Loucy (cell line): ENCODE measurements at regions not wholly inside any gene's neighbourhood (a gene's known extent, or its start where the extent isn't known, plus 50 kb on each side); places are given as distances from the start of the nearest gene placed in this dataset.

Source experiments
- H2AFZ ChIP-seq: fragments of 200-600 bp; sonication (generic); 2 replicates; pipeline ENCODE4 v1.6.0; 2016; ENCODE audit warnings: antibody characterized with exemption, mild to moderate bottlenecking, low read length, moderate library complexity
- H3F3A ChIP-seq: fragments of 200-600 bp; 2 replicates; pipeline ENCODE4 v1.6.0; 2016; ENCODE audit warnings: antibody characterized with exemption, low read depth, mild to moderate bottlenecking
- H3K27me3 ChIP-seq: fragments of 200-600 bp; sonication (generic); 2 replicates; pipeline ENCODE4 v1.6.1; 2014; ENCODE audit warnings: low read length, mild to moderate bottlenecking; ENCODE audit not compliant: insufficient read depth, poor library complexity, severe bottlenecking
- H3K36me3 ChIP-seq: fragments of 200-600 bp; sonication (generic); 2 replicates; pipeline ENCODE4 v1.6.1; 2016; ENCODE audit warnings: low read length; ENCODE audit not compliant: insufficient read depth
- H3K4me1 ChIP-seq: fragments of 200-600 bp; sonication (generic); 2 replicates; pipeline ENCODE4 v1.5.1; 2014; ENCODE audit warnings: low read length, mild to moderate bottlenecking; ENCODE audit not compliant: insufficient read depth, poor library complexity, severe bottlenecking
- H3K4me2 ChIP-seq: fragments of 200-600 bp; sonication (generic); 2 replicates; pipeline ENCODE4 v1.6.0; 2014; ENCODE audit warnings: antibody characterized with exemption, low read length, low read depth, mild to moderate bottlenecking; ENCODE audit not compliant: poor library complexity, severe bottlenecking
- H3K4me3 ChIP-seq: fragments of 200-600 bp; sonication (generic); 2 replicates; pipeline ENCODE4 v1.5.1; 2014; ENCODE audit warnings: low read length, mild to moderate bottlenecking, mixed read lengths; ENCODE audit not compliant: poor library complexity, severe bottlenecking
- H3K79me2 ChIP-seq: fragments of 200-600 bp; sonication (generic); 2 replicates; pipeline ENCODE4 v1.6.1; 2014; ENCODE audit warnings: low read length; ENCODE audit not compliant: insufficient read depth
- H3K9ac ChIP-seq: fragments of 200-600 bp; sonication (generic); 2 replicates; pipeline ENCODE4 v1.6.0; 2014; ENCODE audit warnings: mild to moderate bottlenecking, low read depth, low read length, moderate library complexity; ENCODE audit not compliant: poor library complexity, severe bottlenecking
- H3K9me2 ChIP-seq: fragments of 200-600 bp; sonication (generic); replicated peaks from 2 replicates; pipeline ENCODE4 v1.6.1; 2016; ENCODE audit warnings: low read depth, low read length, mixed read lengths
- H3K9me3 ChIP-seq: fragments of 200-600 bp; sonication (generic); 2 replicates; pipeline ENCODE4 v1.6.1; 2014; ENCODE audit warnings: mild to moderate bottlenecking, antibody characterized with exemption, low read length, low read depth; ENCODE audit not compliant: insufficient read depth
- H4K20me1 ChIP-seq: fragments of 200-600 bp; sonication (generic); 2 replicates; pipeline ENCODE4 v1.6.0; 2014; ENCODE audit warnings: antibody characterized with exemption, low read length, mild to moderate bottlenecking; ENCODE audit not compliant: insufficient read depth, poor library complexity, severe bottlenecking
- EZH2phosphoT487 ChIP-seq: fragments of 200-600 bp; IDR thresholded peaks from 2 replicates; pipeline ENCODE4 v1.6.1; 2018; ENCODE audit warnings: antibody characterized with exemption, mild to moderate bottlenecking, moderate library complexity, borderline replicate concordance
- TF ChIP-seq, protein P1 (sequence below): fragments of 200-600 bp; sonication (generic); conservative IDR thresholded peaks from 2 replicates; pipeline ENCODE4 v1.5.1; 2014; ENCODE audit warnings: mild to moderate bottlenecking, antibody characterized with exemption, low read length

DNA sequence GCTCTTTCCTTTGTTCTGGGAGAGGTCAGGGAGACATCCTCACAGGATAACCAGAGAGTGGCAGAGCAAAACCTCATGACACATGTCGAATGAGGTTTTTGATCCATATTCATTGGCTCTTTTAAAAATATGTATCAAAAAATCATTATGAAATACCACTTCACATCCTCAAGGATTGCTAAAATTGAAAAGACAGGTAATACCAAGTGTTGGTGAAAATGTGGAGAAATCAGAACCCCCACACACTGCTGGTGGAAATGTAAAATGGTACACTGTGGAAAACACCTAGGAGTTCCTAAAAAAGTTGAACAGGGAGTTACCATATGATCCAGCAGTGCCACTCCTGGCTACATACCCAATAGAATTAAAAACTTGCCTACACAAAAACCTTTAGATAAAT is 107.8 kb upstream of the ARID2 start:
- H3K27me3 ChIP-seq, result no peaks in the 10 kb centered on the region
- no peaks in the 10 kb centered on the region for H3K9me2 ChIP-seq
- H3K4me1 ChIP-seq, result no peaks in the 10 kb centered on the region
- no peaks in the 10 kb centered on the region for H3K36me3 ChIP-seq
- H3K9me3 ChIP-seq, result no peaks in the 10 kb centered on the region
- no peaks in the 10 kb centered on the region for H4K20me1 ChIP-seq
- no peak overlapping the region for H3K9ac ChIP-seq
- no peak overlapping the region for H3K4me2 ChIP-seq
- H2AFZ ChIP-seq, result no peak overlapping the region
- no peaks in the 10 kb centered on the region for H3F3A ChIP-seq
- no peaks in the 10 kb centered on the region for H3K79me2 ChIP-seq
- H3K4me3 ChIP-seq, result no peak overlapping the region
- no peak for TF ChIP-seq EZH2phosphoT487
- TF ChIP-seq, protein P1, sequence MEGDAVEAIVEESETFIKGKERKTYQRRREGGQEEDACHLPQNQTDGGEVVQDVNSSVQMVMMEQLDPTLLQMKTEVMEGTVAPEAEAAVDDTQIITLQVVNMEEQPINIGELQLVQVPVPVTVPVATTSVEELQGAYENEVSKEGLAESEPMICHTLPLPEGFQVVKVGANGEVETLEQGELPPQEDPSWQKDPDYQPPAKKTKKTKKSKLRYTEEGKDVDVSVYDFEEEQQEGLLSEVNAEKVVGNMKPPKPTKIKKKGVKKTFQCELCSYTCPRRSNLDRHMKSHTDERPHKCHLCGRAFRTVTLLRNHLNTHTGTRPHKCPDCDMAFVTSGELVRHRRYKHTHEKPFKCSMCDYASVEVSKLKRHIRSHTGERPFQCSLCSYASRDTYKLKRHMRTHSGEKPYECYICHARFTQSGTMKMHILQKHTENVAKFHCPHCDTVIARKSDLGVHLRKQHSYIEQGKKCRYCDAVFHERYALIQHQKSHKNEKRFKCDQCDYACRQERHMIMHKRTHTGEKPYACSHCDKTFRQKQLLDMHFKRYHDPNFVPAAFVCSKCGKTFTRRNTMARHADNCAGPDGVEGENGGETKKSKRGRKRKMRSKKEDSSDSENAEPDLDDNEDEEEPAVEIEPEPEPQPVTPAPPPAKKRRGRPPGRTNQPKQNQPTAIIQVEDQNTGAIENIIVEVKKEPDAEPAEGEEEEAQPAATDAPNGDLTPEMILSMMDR, result no peak

- Histone ChIP-seq H3K4me1 (no peaks in the 10 kb centered on the region), H2AFZ (no peak overlapping the region), H3K4me3 (no peak overlapping the region), H3K27me3 (no peaks in the 10 kb centered on the region), H3K36me3 (no peaks in the 10 kb centered on the region), H4K20me1 (no peaks in the 10 kb centered on the region), H3K9me2 (no peaks in the 10 kb centered on the region), H3F3A (no peaks in the 10 kb centered on the region), H3K9ac (no peak overlapping the region), H3K79me2 (no peaks in the 10 kb centered on the region), H3K9me3 (no peaks in the 10 kb centered on the region), H3K4me2 (no peak overlapping the region)
- TF ChIP-seq EZH2phosphoT487, result no peak
- TF ChIP-seq, protein P1, result no peak
These were observed 107.1 kb upstream of the ARID2 start for GRCh38 chr12:45622210-45622937.

- no peaks in the 10 kb centered on the region for H4K20me1 ChIP-seq
- no peak overlapping the region for H3K4me2 ChIP-seq
- H3K9me2 ChIP-seq, result no peaks in the 10 kb centered on the region
- H3K9me3 ChIP-seq, result no peaks in the 10 kb centered on the region
- H3K79me2 ChIP-seq, result no peaks in the 10 kb centered on the region
- no peak for TF ChIP-seq EZH2phosphoT487
- TF ChIP-seq, protein P1, result no peak
- no peak overlapping the region for H3K9ac ChIP-seq
- H3K4me3 ChIP-seq, result no peak overlapping the region
- no peaks in the 10 kb centered on the region for H3K27me3 ChIP-seq
- no peaks in the 10 kb centered on the region for H3K4me1 ChIP-seq
- no peaks in the 10 kb centered on the region for H3F3A ChIP-seq
- H3K36me3 ChIP-seq, result no peaks in the 10 kb centered on the region
- H2AFZ ChIP-seq, result no peak overlapping the region
These were observed 106.3 kb upstream of the ARID2 start for GRCh38 chr12:45623221-45623620.
